DOHH2 (cell line): ENCODE measurements at regions not wholly inside any gene's neighbourhood (a gene's known extent, or its start where the extent isn't known, plus 50 kb on each side); places are given as distances from the start of the nearest gene placed in this dataset.

ENCODE experiments used
- H3F3A ChIP-seq: fragments of 200-600 bp; sonication (generic), shearing (Covaris generic); 2 replicates; pipeline ENCODE4 v1.6.0; 2016; ENCODE audit warnings: antibody characterized with exemption, mild to moderate bottlenecking; ENCODE audit not compliant: control insufficient read depth, insufficient read depth
- H3K27ac ChIP-seq: fragments of 200-600 bp; sonication (generic); 2 replicates; pipeline ENCODE4 v1.5.1; 2014; ENCODE audit warnings: low read depth, mild to moderate bottlenecking, low read length, moderate library complexity
- H3K27me3 ChIP-seq: fragments of 200-600 bp; sonication (generic); 2 replicates; pipeline ENCODE4 v1.6.1; 2014; ENCODE audit warnings: mild to moderate bottlenecking, low read length, mixed read lengths; ENCODE audit not compliant: control insufficient read depth
- H3K36me3 ChIP-seq: fragments of 200-600 bp; sonication (generic); 2 replicates; pipeline ENCODE4 v1.6.1; 2014; ENCODE audit warnings: mild to moderate bottlenecking, low read length, moderate library complexity, mixed read lengths; ENCODE audit not compliant: control insufficient read depth
- H3K4me1 ChIP-seq: fragments of 200-600 bp; sonication (generic); 2 replicates; pipeline ENCODE4 v1.6.1; 2014; ENCODE audit warnings: mild to moderate bottlenecking, low read length, mixed read lengths; ENCODE audit not compliant: control insufficient read depth
- H3K4me2 ChIP-seq: fragments of 200-600 bp; sonication (generic); 2 replicates; pipeline ENCODE4 v1.6.0; 2014; ENCODE audit warnings: mild to moderate bottlenecking, low read length, moderate library complexity
- H3K4me3 ChIP-seq: fragments of 200-600 bp; sonication (generic); 2 replicates; pipeline ENCODE4 v1.5.1; 2014; ENCODE audit warnings: mild to moderate bottlenecking, low read length, mixed read lengths
- H3K79me2 ChIP-seq: fragments of 200-600 bp; sonication (generic); 2 replicates; pipeline ENCODE4 v1.6.1; 2014; ENCODE audit warnings: mild to moderate bottlenecking, low read length, mixed read lengths; ENCODE audit not compliant: control insufficient read depth
- H3K9me2 ChIP-seq: fragments of 200-600 bp; sonication (generic); replicated peaks from 2 replicates; pipeline ENCODE4 v1.6.1; 2014; ENCODE audit warnings: mild to moderate bottlenecking, low read length, mixed read lengths; ENCODE audit not compliant: control insufficient read depth
- H3K9me3 ChIP-seq: fragments of 200-600 bp; sonication (generic); 2 replicates; pipeline ENCODE4 v1.6.1; 2014; ENCODE audit warnings: antibody characterized with exemption, low read length, mixed read lengths; ENCODE audit not compliant: control insufficient read depth, insufficient read depth
- H4K20me1 ChIP-seq: fragments of 200-600 bp; sonication (generic); 2 replicates; pipeline ENCODE4 v1.6.0; 2014; ENCODE audit warnings: low read depth, mild to moderate bottlenecking, antibody characterized with exemption, low read length, moderate library complexity; ENCODE audit not compliant: control insufficient read depth, insufficient read depth
- EZH2phosphoT487 ChIP-seq: fragments of 200-600 bp; sonication (generic); IDR thresholded peaks from 2 replicates; pipeline ENCODE4 v1.6.1; 2017; ENCODE audit warnings: borderline replicate concordance, mild to moderate bottlenecking, antibody characterized with exemption, low read length, moderate library complexity, mixed read lengths
- TF ChIP-seq, protein P1 (sequence below): fragments of 200-600 bp; sonication (generic); IDR thresholded peaks from one replicate; pipeline ENCODE4 v1.5.1; 2014; ENCODE audit warnings: antibody characterized with exemption, mild to moderate bottlenecking, low read depth, low read length; ENCODE audit not compliant: poor library complexity, severe bottlenecking

DNA sequence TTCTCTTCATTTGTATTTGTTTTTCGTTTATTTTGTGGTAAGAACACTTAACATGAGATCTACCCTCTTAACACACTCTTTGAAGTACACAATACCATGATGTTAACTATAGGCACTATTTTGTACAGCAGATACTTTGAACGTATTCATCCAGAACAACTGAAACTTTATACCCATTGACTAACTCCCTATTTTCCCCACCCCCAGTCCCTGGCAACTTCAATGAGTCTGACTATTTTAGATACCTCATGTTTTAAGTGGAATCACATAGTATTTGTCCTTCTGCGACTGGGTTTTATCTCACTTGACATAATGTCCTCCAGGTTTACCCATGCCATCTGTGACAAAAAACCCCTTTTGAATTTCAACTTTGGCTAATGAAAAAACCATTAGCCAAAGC is 356.3 kb upstream of the CDH20 start:
- Histone ChIP-seq H3K9me2 (no peaks in the 10 kb centered on the region), H3K4me3 (no peak overlapping the region), H3K9me3 (no peaks in the 10 kb centered on the region), H4K20me1 (no peaks in the 10 kb centered on the region), H3K4me2 (no peak overlapping the region), H3K27ac (no peak overlapping the region), H3F3A (no peaks in the 10 kb centered on the region), H3K27me3 (no peaks in the 10 kb centered on the region), H3K79me2 (no peaks in the 10 kb centered on the region), H3K36me3 (no peaks in the 10 kb centered on the region), H3K4me1 (no peaks in the 10 kb centered on the region)
- no peak for TF ChIP-seq EZH2phosphoT487
- TF ChIP-seq, protein P1, sequence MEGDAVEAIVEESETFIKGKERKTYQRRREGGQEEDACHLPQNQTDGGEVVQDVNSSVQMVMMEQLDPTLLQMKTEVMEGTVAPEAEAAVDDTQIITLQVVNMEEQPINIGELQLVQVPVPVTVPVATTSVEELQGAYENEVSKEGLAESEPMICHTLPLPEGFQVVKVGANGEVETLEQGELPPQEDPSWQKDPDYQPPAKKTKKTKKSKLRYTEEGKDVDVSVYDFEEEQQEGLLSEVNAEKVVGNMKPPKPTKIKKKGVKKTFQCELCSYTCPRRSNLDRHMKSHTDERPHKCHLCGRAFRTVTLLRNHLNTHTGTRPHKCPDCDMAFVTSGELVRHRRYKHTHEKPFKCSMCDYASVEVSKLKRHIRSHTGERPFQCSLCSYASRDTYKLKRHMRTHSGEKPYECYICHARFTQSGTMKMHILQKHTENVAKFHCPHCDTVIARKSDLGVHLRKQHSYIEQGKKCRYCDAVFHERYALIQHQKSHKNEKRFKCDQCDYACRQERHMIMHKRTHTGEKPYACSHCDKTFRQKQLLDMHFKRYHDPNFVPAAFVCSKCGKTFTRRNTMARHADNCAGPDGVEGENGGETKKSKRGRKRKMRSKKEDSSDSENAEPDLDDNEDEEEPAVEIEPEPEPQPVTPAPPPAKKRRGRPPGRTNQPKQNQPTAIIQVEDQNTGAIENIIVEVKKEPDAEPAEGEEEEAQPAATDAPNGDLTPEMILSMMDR: no peak

DNA sequence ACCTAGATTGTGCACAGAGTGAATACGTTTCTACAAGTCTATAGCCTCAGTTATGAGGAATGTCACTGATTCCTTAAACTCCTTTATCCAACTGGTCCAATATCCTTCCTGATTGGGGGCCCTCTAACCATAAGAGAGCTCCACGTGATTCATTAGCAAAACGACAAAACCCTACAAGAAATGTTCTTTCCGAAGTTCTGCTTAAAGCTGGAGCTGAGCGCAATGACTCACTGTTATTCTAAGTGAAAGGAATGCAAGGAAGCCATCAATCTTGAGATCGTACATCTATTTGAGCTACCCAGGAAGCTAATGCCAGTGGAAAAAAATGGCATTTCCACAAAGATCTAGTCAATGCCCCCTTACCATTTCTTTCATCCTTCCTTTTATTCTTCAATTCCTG is 354.9 kb upstream of the CDH20 start:
- H3K4me1 ChIP-seq: no peaks in the 10 kb centered on the region
- H3K4me3 ChIP-seq: no peak overlapping the region
- no peak overlapping the region for H3K4me2 ChIP-seq
- H4K20me1 ChIP-seq: no peaks in the 10 kb centered on the region
- H3K9me3 ChIP-seq: no peaks in the 10 kb centered on the region
- no peaks in the 10 kb centered on the region for H3K27me3 ChIP-seq
- H3K36me3 ChIP-seq: no peaks in the 10 kb centered on the region
- no peak overlapping the region for H3K27ac ChIP-seq
- no peaks in the 10 kb centered on the region for H3K79me2 ChIP-seq
- H3F3A ChIP-seq: no peaks in the 10 kb centered on the region
- no peaks in the 10 kb centered on the region for H3K9me2 ChIP-seq
- TF ChIP-seq, protein P1: no peak
- TF ChIP-seq EZH2phosphoT487: no peak

DNA sequence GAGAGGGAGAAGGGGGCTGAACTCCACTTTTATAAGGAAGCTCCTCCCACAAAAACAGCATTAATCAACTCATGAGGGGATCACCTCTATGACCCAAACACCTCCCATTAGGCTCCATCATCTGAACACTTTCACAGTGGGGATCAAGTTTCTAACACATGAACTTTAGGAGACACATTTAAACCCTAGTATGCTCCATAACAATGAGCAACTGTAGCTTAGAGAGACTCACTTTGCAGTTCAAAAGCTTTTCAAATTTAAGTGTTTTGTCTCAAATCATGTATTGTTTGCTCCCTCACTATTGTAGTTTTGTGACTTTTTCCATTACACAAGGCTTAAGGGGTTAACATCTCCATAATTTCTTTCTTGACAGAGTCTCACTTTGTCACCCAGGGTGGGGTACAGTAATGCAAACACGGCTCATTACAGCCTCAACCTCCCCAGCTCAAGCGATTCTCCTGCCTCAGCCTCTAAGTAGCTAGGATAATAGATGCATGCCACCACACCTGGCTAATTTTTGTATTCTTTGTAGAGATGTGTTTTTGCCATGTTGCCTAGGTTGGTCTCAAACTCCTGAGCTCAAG is 352.7 kb upstream of the CDH20 start:
- Histone ChIP-seq H3K27ac (no peak overlapping the region), H3K4me3 (no peak overlapping the region), H3K4me2 (no peak overlapping the region), H3K9me3 (no peaks in the 10 kb centered on the region), H3K27me3 (no peaks in the 10 kb centered on the region), H3F3A (no peaks in the 10 kb centered on the region), H3K36me3 (no peaks in the 10 kb centered on the region), H3K4me1 (no peaks in the 10 kb centered on the region), H4K20me1 (no peaks in the 10 kb centered on the region), H3K9me2 (no peaks in the 10 kb centered on the region), H3K79me2 (no peaks in the 10 kb centered on the region)
- no peak for TF ChIP-seq EZH2phosphoT487
- TF ChIP-seq, protein P1: no peak
